ENCODE measurements at regions not wholly inside any gene's neighbourhood (a gene's known extent, or its start where the extent isn't known, plus 50 kb on each side); places are given as distances from the start of the nearest gene placed in this dataset.
A peak's percentile ranks its signal among the peaks of the same experiment; 100 is the strongest.
"Not testable (repeated sequence)": the region's sequence is repeated elsewhere in the genome, so short reads cannot be mapped to it uniquely, and the experiment has no call there.

- Mint-ChIP-seq H3K4me1 (peaks cover 0 to 12% (median 9%) of the 10 kb centered on the region in 7 donors), H3K4me3 (peak overlapping the region in 9 of 10 donors; percentile 38 to 61 (median 47)), H3K9me3 (peaks cover 0 to 17% (median 5%) of the 10 kb centered on the region in 11 donors), H3K27me3 (peaks cover 61 to 76% (median 70%) of the 10 kb centered on the region in 5 donors)
- H3K9me3 ChIP-seq (ENCODE audit: control insufficient read depth in 2 of 3, low read length in 3 of 3); ATAC-seq; H3K36me3 ChIP-seq (ENCODE audit: control insufficient read depth in 2 of 3, insufficient read depth in 3 of 3, low read length in 3 of 3); H3K4me3 ChIP-seq (ENCODE audit: low read length); intact Hi-C loops (cut with micrococcal nuclease); DNase-seq; POLR2A ChIA-PET; H3K36me3 Mint-ChIP-seq; H3K4me1 ChIP-seq (ENCODE audit: control insufficient read depth in 2 of 2, insufficient read depth in 2 of 2, low read length in 2 of 2); H3K27me3 ChIP-seq (ENCODE audit: control insufficient read depth in 2 of 2, insufficient read depth in 2 of 2, low read length in 2 of 2); H3K27ac Mint-ChIP-seq; H3K27ac ChIP-seq (ENCODE audit: low read depth, low read length); CTCF ChIA-PET: not testable (repeated sequence)
Measured at GRCh38 chr1:241425091-241425490, 68.1 kb upstream of the RGS7 start.

- H3K27ac ChIP-seq (ENCODE audit: low read depth, low read length): no peak overlapping the region
- no peaks in the 10 kb centered on the region for H3K27me3 ChIP-seq (ENCODE audit: control insufficient read depth in 2 of 2, insufficient read depth in 2 of 2, low read length in 2 of 2)
- peaks cover 61 to 76% (median 70%) of the 10 kb centered on the region in 5 donors for H3K27me3 Mint-ChIP-seq
- POLR2A ChIA-PET: no interaction called here
- intact Hi-C loops (cut with micrococcal nuclease): no loop called here
- peaks cover 0 to 4% (median under 1%) of the 10 kb centered on the region in 5 donors for H3K36me3 Mint-ChIP-seq
- H3K9me3 ChIP-seq (ENCODE audit: control insufficient read depth in 2 of 3, low read length in 3 of 3): no peaks in the 10 kb centered on the region
- CTCF ChIA-PET: no interaction called here
- DNase-seq (no peak), ATAC-seq (peak; percentile 12)
- H3K4me1 Mint-ChIP-seq: peaks cover 0 to 12% (median 9%) of the 10 kb centered on the region in 7 donors
- H3K36me3 ChIP-seq (ENCODE audit: control insufficient read depth in 2 of 3, insufficient read depth in 3 of 3, low read length in 3 of 3): no peaks in the 10 kb centered on the region
- H3K4me1 ChIP-seq (ENCODE audit: control insufficient read depth in 2 of 2, insufficient read depth in 2 of 2, low read length in 2 of 2): no peaks in the 10 kb centered on the region
- peak overlapping the region in 4 of 10 donors; percentile 5 to 61 (median 42) for H3K4me3 Mint-ChIP-seq
- no peak overlapping the region for H3K4me3 ChIP-seq (ENCODE audit: low read length)
- peaks cover 0 to 17% (median 5%) of the 10 kb centered on the region in 11 donors for H3K9me3 Mint-ChIP-seq
- H3K27ac Mint-ChIP-seq: no peak overlapping the region
Measured at GRCh38 chr1:241424480-241424971, 67.5 kb upstream of the RGS7 start.

GRCh38 chr1:241423541-241424479 is 66.8 kb upstream of the RGS7 start:
- no peaks in the 10 kb centered on the region for H3K9me3 ChIP-seq (ENCODE audit: control insufficient read depth in 2 of 3, low read length in 3 of 3)
- ATAC-seq (peak; percentile 29), DNase-seq (peak in 2 of 9 donors; percentile 0 to 22)
- ChIA-PET POLR2A (no interaction called here), CTCF (no interaction called here)
- Mint-ChIP-seq H3K36me3 (peaks cover 0 to 4% (median 0%) of the 10 kb centered on the region in 5 donors), H3K9me3 (peaks cover 0 to 16% (median 5%) of the 10 kb centered on the region in 11 donors), H3K4me3 (peak overlapping the region; percentile 33 to 81 (median 60)), H3K4me1 (peaks cover 0 to 12% (median 9%) of the 10 kb centered on the region in 7 donors), H3K27me3 (peaks cover 58 to 72% (median 67%) of the 10 kb centered on the region in 5 donors), H3K27ac (no peak overlapping the region)
- H3K27me3 ChIP-seq (ENCODE audit: control insufficient read depth in 2 of 2, insufficient read depth in 2 of 2, low read length in 2 of 2): no peaks in the 10 kb centered on the region
- no peaks in the 10 kb centered on the region for H3K4me1 ChIP-seq (ENCODE audit: control insufficient read depth in 2 of 2, insufficient read depth in 2 of 2, low read length in 2 of 2)
- intact Hi-C loops (cut with micrococcal nuclease): no loop called here
- H3K36me3 ChIP-seq (ENCODE audit: control insufficient read depth in 2 of 3, insufficient read depth in 3 of 3, low read length in 3 of 3): no peaks in the 10 kb centered on the region
- H3K27ac ChIP-seq (ENCODE audit: low read depth, low read length): no peak overlapping the region
- no peak overlapping the region for H3K4me3 ChIP-seq (ENCODE audit: low read length)

- H3K9me3 ChIP-seq (ENCODE audit: control insufficient read depth in 2 of 3, low read length in 3 of 3): no peaks in the 10 kb centered on the region
- H3K27ac ChIP-seq (ENCODE audit: low read depth, low read length): no peak overlapping the region
- CTCF ChIA-PET: no interaction called here
- no peak overlapping the region for H3K4me3 Mint-ChIP-seq
- H3K4me3 ChIP-seq (ENCODE audit: low read length): no peak overlapping the region
- intact Hi-C loops (cut with micrococcal nuclease): no loop called here
- peaks cover 0 to 12% (median 9%) of the 10 kb centered on the region in 7 donors for H3K4me1 Mint-ChIP-seq
- H3K27me3 Mint-ChIP-seq: peaks cover 49 to 68% (median 55%) of the 10 kb centered on the region in 5 donors
- H3K36me3 ChIP-seq (ENCODE audit: control insufficient read depth in 2 of 3, insufficient read depth in 3 of 3, low read length in 3 of 3): no peaks in the 10 kb centered on the region
- POLR2A ChIA-PET: no interaction called here
- no peaks in the 10 kb centered on the region for H3K4me1 ChIP-seq (ENCODE audit: control insufficient read depth in 2 of 2, insufficient read depth in 2 of 2, low read length in 2 of 2)
- ATAC-seq (no peak), DNase-seq (no peak)
- H3K27me3 ChIP-seq (ENCODE audit: control insufficient read depth in 2 of 2, insufficient read depth in 2 of 2, low read length in 2 of 2): no peaks in the 10 kb centered on the region
- peaks cover 0 to 4% (median 0%) of the 10 kb centered on the region in 5 donors for H3K36me3 Mint-ChIP-seq
- no peak overlapping the region for H3K27ac Mint-ChIP-seq
- peaks cover 0 to 12% (median 4%) of the 10 kb centered on the region in 11 donors for H3K9me3 Mint-ChIP-seq
Measured at GRCh38 chr1:241422470-241422869, 65.5 kb upstream of the RGS7 start.

- no peak overlapping the region for H3K4me3 ChIP-seq (ENCODE audit: low read length)
- no peak for DNase-seq
- no peaks in the 10 kb centered on the region for H3K36me3 ChIP-seq (ENCODE audit: control insufficient read depth in 2 of 3, insufficient read depth in 3 of 3, low read length in 3 of 3)
- Mint-ChIP-seq H3K27ac (no peak overlapping the region), H3K9me3 (peaks cover 0 to 7% (median under 1%) of the 10 kb centered on the region in 11 donors), H3K4me3 (no peak overlapping the region), H3K36me3 (peaks cover 0 to 4% (median 0%) of the 10 kb centered on the region in 5 donors), H3K27me3 (peaks cover 24 to 49% (median 43%) of the 10 kb centered on the region in 5 donors), H3K4me1 (peaks cover 0 to 6% (median 2%) of the 10 kb centered on the region in 7 donors)
- H3K27me3 ChIP-seq (ENCODE audit: control insufficient read depth in 2 of 2, insufficient read depth in 2 of 2, low read length in 2 of 2): no peaks in the 10 kb centered on the region
- POLR2A ChIA-PET: no interaction called here
- ATAC-seq: no peak
- no peaks in the 10 kb centered on the region for H3K9me3 ChIP-seq (ENCODE audit: control insufficient read depth in 2 of 3, low read length in 3 of 3)
- H3K4me1 ChIP-seq (ENCODE audit: control insufficient read depth in 2 of 2, insufficient read depth in 2 of 2, low read length in 2 of 2): no peaks in the 10 kb centered on the region
- CTCF ChIA-PET: no interaction called here
- no peak overlapping the region for H3K27ac ChIP-seq (ENCODE audit: low read depth, low read length)
- intact Hi-C loops (cut with micrococcal nuclease): no loop called here
Measured at GRCh38 chr1:241419986-241420385, 63.0 kb upstream of the RGS7 start.

GRCh38 chr1:241417258-241417657 is 60.3 kb upstream of the RGS7 start:
- POLR2A ChIA-PET: no interaction called here
- Mint-ChIP-seq H3K27me3 (peaks cover 6 to 35% (median 26%) of the 10 kb centered on the region in 5 donors), H3K36me3 (no peaks in the 10 kb centered on the region), H3K9me3 (peaks cover 0 to 8% (median 0%) of the 10 kb centered on the region in 11 donors), H3K4me1 (no peaks in the 10 kb centered on the region), H3K27ac (no peak overlapping the region), H3K4me3 (no peak overlapping the region)
- no peak overlapping the region for H3K4me3 ChIP-seq (ENCODE audit: low read length)
- CTCF ChIA-PET: no interaction called here
- no peaks in the 10 kb centered on the region for H3K9me3 ChIP-seq (ENCODE audit: control insufficient read depth in 2 of 3, low read length in 3 of 3)
- ATAC-seq (no peak), DNase-seq (no peak)
- H3K36me3 ChIP-seq (ENCODE audit: control insufficient read depth in 2 of 3, insufficient read depth in 3 of 3, low read length in 3 of 3): no peaks in the 10 kb centered on the region
- no peak overlapping the region for H3K27ac ChIP-seq (ENCODE audit: low read depth, low read length)
- no peaks in the 10 kb centered on the region for H3K4me1 ChIP-seq (ENCODE audit: control insufficient read depth in 2 of 2, insufficient read depth in 2 of 2, low read length in 2 of 2)
- intact Hi-C loops (cut with micrococcal nuclease): no loop called here
- no peaks in the 10 kb centered on the region for H3K27me3 ChIP-seq (ENCODE audit: control insufficient read depth in 2 of 2, insufficient read depth in 2 of 2, low read length in 2 of 2)

Measured in naive thymus-derived CD4-positive, alpha-beta T cell (primary cell).